ENCODE measurements at regions not wholly inside any gene's neighbourhood (a gene's known extent, or its start where the extent isn't known, plus 50 kb on each side); places are given as distances from the start of the nearest gene placed in this dataset.

DNA sequence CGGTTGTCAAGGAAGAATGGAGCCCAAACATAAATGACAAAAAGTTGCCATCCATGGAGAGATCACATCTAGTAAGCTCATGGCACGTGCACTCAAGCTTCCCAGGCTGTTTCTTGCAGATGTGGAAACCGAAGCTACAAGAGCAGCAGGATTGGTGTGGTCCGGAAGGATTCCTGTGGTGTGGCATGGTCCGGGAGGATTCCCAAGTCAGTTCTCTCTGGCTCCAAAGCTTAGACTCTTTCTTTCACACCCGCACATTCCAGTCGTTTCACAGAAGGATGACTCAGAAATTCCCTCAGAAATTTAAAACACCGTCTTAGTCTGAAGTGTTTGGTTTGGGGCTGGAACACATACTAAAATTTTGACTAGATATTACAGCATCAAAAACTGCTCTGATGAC is 78.0 kb upstream of the DRD2 start:
- no peak for DNase-seq

DNA sequence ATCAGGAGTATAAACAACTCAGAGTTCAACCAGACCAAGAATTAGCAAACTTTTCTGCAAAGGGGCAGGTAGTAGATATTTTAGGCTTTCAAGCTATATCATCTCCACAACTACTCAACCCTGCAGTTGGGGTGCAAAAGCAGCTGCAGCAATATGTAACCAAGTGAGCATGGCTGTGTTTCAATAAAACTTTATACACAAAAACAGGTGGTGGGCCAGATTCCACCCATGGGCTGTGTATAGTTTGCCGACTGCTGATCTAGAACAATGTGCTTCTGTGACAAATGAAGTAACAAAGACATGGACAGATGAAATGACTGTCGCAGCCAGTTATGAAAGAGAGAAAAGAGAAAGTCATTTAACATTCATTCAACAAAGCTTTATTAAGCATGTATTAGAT is 77.1 kb upstream of the DRD2 start:
- no peak for DNase-seq

DNA sequence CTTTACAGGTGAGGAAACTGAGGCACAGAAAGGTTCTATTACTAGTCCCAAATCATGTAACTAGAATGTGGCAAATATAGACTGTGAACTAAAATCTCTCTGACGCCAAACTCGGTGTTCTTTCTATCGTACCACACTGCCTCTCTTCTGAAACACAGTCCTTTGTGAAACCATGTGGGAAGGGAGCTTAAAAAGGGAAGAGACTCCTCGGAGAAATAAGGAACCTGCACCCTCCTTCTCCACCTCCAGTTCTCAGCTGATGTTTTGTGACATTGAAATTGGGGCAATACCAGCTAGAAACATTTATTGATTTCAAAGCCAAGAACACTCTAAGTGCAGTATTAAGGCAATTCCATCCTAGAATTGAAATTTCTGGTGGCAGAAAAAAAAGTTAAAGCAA is 76.4 kb upstream of the DRD2 start:
- DNase-seq = no peak

DNA sequence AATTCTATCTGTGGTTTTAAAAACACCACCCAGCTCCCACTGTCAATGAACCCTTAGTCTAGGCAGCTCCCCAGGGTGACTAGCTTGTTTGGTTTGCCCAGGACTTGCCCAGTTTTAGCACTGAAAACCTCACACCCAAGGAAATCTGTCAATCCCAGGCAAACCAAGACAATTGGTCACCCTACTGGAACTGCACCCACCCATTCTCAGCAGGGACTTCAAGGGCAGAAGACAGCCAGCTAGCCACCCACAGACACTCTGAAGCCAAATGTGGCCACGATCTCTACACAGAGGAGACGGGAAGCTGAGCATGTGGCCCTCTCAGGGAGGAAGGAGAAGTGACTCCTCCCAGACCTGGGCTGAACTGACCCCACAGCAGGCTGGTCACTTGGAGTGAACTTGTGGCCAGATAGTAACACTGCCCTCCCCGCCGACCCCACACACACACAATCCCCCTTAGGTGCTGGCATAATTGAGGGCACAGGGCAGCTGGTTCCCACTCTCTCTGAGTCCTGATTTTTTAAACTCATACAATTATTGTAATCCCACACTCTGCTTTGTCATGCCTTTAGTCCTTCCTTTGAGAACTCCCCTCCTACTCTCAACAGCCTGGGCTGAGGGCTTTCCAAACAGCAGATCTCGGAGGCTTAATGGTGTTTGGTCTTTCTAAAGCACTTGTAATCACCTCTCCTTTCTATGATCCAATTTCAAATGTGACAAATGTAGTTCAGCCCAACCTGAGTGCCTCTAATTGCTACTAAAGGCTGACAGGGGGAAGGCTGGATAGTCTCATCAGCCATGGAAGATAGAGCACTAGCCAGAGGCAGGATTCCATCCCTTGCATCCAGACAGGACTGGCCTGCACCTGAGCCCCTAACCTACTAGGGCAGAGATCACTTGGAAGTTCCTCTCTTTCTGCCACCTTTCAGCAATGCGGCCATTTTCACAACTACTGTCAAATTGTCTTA is 74.7 kb upstream of the DRD2 start:
- DNase-seq = no peak

DNA sequence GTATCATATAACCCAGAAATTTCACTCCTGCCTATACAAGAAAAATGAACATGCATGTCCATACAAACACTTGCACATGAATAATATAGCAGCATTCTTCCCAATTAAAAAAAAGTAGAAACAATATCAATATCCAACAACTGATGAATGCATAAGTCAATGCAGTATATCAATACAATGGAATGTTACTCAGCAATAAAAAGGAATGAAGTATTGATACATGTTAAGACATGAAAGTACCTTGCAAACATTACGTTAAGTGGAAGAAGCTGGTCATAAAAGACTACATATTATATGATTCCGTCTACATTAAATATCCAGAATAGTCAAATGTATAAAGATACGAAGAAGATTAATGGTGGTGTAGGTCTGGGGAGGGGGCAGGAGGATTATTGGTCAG is 73.9 kb upstream of the DRD2 start:
- DNase-seq = no peak

DNA sequence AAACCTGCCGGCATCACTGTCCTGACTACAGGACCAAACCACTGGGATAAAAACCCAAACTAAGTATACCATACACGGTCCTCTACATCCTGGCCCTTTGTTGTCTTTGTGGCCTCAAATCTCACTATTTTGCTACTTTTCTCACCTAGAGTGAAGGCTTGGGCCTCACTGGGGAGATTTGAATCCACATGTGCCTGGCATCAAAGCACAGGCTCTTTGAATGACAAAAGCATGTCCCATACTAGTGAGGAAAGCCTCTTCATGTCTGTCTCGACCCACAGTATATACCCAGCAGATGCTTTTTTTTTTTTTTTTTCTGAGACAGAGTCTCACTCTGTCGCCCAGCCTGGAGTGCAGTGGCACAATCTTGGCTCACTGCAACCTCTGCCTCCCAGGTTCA is 72.5 kb upstream of the DRD2 start:
- no peak for DNase-seq

DNA sequence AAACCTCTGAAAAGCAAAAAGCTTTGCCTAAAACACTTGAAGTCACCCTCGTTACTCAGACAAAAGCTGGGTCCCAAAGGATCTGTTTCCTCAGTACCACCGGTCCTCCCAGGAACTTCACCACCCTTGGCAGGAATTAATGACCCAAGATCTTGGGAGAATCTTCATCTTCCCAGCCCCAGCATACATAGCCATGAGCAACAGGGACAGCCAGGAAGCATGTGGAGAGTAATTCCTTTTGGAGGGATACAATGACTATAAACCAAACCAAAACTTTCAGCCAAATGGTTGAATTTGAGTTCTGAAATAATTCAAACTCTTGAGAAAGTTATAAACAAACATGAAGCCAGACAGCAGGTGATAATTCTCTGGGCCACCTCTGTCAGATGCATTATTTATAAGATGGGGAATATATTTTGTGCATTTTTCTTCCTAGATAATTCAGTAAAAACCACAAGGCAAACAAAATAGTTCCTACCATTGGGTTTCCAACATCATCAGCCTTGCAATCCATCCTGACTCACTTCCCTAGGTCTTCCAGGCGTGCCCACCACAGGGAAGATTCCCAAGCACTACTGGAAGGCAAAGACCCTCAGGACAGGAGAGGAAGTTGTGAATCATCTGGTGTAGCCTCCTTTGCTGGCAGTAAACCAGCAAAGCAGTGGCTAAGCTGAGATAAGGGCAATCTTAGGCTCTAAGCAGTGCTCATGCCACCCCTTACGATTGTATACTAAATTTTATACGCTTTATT is 71.7 kb upstream of the DRD2 start:
- DNase-seq = no peak

DNA sequence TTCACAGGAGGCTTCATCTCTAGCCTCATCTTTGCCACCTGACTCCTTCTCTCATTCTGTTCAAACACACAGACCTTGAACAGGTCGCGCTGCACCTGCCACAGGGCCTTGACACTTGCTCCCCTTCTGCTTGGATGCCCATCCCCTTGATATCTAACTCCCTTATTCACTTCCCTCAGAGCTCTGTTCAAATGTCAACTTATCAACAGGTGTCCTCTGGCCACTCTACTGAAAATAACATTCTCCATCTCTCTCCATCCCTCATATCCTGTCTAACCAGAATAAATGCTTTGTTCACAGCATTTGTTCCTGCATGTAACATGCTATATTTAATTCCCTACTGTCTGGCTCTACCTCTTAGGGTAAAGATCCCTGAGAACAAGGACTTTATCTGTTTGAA is 67.2 kb upstream of the DRD2 start:
- DNase-seq = no peak

DNA sequence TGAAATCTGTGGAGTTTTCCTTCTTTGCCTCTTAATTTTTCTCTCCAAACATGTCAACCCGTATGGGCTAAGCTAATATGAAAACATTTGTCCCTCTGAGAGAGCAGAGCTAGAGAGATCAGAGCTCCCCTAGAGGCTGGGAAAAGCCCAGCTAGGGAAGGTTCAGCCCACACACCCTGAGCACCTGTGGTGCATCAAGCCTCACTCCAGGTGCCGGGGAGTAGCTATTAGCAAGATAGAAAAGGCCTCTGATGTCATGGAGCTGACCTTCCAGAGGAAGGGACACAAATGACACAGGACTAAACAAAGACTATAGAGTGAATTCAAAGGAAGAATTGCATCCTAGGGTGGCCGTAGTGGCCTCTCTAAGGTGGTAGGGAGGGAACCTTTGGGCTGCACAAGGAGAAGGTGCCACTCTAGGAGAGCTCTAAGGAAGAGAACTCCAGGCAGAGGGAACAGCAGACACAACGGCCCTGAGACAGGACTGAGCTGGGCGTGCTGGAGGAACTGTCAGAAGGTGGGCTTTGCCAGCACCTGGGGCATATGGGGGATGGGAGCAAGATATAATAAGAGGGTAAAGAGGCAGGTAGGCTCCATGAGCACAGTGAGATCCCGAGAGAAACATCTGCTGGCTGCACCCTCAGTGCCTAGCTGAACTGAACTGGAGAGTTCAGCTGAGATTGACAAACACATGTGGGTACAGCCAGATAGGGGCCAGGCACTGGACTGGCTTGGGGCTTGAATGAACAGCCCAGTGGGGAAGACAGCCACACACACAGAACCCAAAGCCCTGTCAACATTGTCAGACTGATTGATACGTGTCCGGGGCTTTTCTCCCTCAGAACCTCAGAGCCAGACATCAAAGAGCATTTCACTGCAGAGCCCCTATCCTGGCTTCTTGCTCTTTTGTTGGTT is 65.5 kb upstream of the DRD2 start:
- no peak for DNase-seq

DNA sequence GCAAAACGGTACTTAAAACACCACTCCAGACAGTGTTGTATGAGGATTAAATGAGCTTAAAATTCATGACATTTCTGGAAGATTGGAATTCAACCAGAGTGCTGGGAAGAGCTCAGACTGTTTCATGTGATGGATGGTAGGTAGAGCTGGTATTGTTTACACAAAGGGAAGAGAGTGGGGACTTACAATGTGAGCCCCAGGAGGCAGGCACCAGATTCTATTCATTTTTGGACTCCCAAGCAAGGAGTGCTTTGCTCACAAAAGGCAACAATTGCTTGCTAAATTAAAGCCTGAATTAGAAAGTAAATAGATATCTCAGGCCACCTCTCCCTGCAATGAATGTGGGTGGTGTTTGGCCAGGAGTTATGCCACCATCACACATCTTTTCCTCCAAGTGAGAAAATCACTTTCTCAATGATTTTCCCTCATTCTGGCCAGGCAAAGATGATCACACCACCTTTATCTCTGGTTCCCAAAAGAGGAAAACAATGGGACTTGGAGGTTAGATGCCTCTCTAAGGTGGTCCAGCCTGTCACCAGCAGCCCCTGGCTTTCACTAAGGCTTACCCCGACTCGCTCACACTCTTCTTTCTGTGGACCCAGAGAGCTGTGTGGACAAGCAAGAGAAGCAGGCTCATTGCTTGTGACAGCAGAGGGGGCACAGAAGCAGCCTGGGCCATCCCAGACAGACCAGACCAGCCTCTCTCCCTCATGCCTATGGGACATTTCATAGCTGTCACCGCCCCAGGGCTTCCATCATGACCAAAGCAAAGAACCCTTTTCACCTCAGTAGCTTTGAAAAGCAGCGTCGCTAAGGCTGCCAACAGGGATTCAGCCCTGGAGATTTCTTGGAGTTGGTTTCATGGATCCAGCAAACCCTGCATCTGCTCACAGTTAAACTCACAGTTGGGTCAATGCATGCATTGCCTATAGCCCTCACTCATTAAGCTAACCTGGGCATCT is 63.5 kb upstream of the DRD2 start:
- no peak for DNase-seq

DNA sequence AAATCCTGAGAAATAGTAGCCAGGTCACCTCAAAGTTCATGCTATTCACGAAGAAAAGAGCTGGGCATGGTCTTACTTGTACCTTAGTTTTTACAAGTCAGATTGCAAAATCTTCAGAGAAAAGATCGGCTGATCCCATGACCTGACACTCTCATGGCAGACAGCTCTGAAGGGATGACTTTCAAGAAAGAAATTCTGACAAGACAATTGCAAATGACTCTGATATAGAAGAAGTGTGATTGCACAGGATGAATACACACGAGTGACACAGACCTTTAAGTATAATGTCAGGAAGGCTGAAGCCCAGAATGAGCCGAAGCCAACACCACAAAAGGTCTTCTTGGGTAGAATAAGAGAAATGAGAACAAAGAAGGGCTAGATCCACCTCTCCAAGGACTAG is 59.4 kb upstream of the DRD2 start:
- no peak for DNase-seq

DNA sequence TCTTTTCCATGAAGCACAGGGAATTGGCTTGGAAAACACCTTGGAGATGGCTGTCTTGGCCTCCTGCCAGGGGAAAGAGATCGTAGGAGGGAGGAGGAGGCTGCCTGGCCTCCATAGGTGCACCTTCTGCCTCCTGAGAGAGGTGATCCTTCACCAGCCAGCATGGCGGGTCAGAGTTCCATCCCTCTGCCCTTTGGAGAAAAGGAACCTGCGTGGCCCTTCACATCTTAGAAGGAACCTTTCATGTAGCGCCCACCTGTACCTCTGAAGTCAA is 58.2 kb upstream of the DRD2 start:
- DNase-seq = no peak

DNA sequence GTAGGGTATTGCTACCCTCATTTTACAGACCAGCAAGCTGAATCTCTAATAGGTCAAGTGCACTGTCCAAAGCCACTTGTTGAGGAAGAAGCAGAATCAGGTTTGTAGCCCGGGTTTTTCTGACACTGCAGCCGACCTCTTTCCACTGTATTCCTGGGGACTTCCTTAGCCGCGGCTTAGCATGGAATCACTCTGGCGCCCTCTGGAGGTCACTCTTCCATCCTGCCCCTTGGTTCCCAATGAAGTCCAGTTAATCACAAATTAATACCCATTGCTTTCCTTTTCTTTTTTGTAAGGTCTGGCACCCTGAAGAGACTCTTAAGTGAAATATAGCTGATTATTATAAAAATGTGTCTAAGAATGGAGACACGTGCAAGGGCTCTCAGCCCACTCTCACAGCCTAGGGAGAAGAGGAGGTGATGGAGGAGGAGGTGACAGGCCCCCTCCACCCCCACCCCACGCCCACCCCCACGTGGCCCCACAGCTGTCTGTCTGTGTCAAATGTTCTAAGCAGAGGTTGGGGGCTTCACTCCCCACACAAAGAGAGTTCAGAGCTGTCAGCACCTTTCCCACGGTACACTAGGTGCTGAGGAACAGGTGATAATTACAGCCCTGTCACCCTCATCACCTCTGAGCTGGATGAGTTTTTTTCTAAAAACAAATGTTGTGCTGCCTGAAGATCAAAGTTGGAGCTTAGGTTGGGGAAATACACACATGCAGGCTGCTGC is 57.7 kb upstream of the DRD2 start:
- peak; percentile 19 for DNase-seq

DNA sequence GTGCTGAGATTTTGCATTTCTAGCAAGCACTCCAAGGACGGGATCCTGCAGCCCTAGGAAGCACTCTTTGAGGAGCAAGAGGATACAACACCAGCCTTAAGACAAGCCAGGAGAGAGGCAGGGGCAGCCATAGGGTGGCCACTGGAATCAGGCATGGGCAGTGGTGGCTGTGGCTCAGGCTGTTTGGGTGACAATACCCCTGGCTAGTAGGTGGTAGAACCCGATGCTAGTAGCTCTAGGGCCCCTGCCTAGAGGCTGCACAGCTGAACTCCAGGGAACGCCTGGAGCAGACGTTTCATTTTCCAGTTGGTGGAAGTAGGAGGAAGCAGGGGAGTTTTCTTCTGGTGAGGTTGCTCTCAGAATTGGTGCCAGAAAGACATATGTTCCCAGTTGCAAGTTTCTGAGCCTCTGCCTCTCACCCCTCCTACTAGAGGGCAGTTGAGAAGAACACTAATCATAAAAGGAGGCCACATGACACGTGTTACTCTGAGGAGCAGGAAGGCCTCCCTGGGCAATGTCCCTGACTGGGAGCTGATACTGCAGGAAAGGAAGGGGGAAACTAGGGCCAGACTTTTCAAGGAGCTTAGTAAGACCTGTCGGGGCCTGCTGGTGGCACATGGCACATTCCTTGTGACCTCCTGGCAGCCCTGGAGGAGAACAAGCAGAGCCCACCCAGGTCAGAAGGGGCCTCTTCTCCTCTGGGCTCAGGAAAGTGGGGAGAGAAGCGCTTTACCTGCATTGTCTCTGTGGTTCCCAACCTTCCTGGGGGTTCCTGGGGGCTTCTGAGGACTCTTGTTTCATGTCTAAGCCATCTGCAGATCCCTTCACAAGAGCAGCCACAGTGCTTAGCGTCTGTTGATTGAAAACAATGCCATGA is 56.6 kb upstream of the DRD2 start:
- DNase-seq = no peak

DNA sequence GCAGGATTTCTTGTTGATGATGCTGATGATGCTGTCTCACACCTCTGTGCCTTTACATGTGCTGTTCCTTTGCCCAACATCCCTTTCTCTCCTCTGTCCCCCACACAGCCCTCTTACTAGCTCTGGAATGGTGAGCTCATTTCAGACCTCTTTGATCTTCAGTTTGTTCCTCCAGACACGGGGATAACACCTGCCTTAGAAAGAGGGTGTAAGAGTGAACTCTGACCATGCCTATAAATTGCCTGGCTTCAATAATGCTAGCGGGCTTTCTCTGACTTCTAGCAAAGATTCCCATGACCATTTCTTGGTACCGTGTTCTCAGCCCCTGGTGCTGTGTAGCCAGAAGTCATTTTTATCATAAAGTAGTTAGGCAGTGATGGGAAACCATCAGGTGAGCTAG is 55.9 kb upstream of the DRD2 start:
- DNase-seq = no peak

DNA sequence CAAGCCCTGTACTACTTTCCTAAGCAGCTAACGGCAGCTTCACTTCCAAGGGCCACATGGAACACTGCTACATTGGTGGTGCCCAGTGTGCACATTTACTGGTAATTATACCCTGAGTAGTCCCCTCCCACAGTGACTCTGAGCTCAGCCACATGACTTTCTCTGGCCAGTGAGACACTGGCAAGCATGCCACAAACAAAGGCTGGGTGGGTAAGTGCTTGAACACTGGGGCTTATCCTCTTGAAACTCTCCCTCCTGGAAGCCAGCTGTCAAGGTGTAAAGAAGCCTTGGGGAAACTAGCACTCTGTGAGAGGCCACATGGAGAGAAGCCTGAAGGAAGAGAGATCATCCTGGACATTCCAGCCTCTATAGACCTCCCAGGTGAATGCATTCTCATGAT is 54.4 kb upstream of the DRD2 start:
- no peak for DNase-seq

DNA sequence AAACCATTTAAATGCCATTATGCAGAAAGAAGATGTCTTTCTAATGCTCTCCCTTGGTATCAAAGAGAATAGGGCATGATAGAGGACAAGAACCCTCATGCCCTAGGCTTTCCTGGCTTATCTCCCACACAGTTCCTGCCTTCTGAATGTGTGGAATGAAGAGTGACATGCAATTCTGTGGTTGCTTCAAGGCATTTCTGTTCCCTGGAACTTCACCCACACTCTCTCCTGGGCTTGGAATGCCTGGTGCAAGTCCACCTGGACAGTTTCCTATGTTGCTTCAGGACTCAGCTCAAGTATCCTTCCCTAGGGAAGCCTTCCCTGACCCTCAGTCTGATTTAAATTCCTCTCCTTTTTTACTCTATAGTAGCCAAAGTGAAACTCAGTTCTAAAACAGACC is 53.8 kb upstream of the DRD2 start:
- DNase-seq = no peak

DNA sequence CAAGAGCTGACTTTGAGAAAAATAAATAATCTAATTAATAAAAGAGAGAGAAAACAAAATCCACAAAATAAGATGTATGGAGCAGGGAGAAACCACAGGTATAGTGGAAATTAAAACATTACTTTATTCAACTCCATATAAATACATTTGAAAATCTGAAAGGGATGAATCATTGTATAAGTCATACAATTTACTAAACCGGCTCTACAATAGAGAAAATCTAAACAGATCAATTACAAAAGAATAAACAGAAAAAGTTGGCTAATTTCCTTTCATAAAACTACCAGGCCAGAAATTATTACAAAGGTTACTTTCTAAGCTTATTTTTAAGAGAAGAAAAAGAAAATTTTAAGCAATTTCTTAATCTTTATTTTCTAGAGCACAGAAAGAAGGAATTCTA is 51.3 kb upstream of the DRD2 start:
- DNase-seq = no peak

All from activated effector memory CD4-positive, alpha-beta T cell treated with Interleukin-2 at 50 U/mL for 16 hours (primary cell).